ENCODE measurements at regions not wholly inside any gene's neighbourhood (a gene's known extent, or its start where the extent isn't known, plus 50 kb on each side); places are given as distances from the start of the nearest gene placed in this dataset.

GRCh38 chr5:60274747-60275146, 381.2 kb upstream of the PDE4D start:
- Mint-ChIP-seq H3K4me1 (no peaks in the 10 kb centered on the region), H3K27me3 (no peaks in the 10 kb centered on the region), H3K4me3 (no peak overlapping the region), H3K9me3 (ENCODE audit: insufficient read depth) (no peaks in the 10 kb centered on the region), H3K27ac (no peak overlapping the region)
- Histone ChIP-seq H3K4me1 (ENCODE audit: control insufficient read depth in 2 of 2, insufficient read depth in 2 of 2, low read length in 2 of 2) (no peaks in the 10 kb centered on the region), H3K4me2 (replicated peaks; ENCODE audit: low read depth, low read length, poor library complexity, severe bottlenecking) (no peak overlapping the region), H3K9me3 (ENCODE audit: control extremely low read depth in 1 of 3, control insufficient read depth in 2 of 3, insufficient read depth in 1 of 3, low read length in 2 of 3) (no peaks in the 10 kb centered on the region), H3K4me3 (ENCODE audit: control extremely low read depth in 1 of 5, extremely low read depth in 1 of 5, insufficient read depth in 1 of 5, low read depth in 2 of 5, low read length in 4 of 5) (no peak overlapping the region), H3K36me3 (replicated peaks in 1 of 2; ENCODE audit: control extremely low read depth in 1 of 2, control insufficient read depth in 1 of 2, extremely low read depth in 1 of 2, insufficient read depth in 2 of 2, low read length in 1 of 2) (no peaks in the 10 kb centered on the region), H3K79me2 (ENCODE audit: control insufficient read depth, insufficient read depth, low read length) (no peaks in the 10 kb centered on the region), H4K20me1 (ENCODE audit: control insufficient read depth, insufficient read depth, low read length, poor library complexity, severe bottlenecking) (no peaks in the 10 kb centered on the region), H3K27ac (ENCODE audit: low read length in 2 of 2) (no peak overlapping the region), H3K9ac (ENCODE audit: low read length) (no peak overlapping the region), H3K27me3 (replicated peaks in 1 of 4; ENCODE audit: control extremely low read depth in 1 of 4, control insufficient read depth in 3 of 4, insufficient read depth in 4 of 4, low read length in 3 of 4) (no peaks in the 10 kb centered on the region), H2AFZ (ENCODE audit: insufficient read depth, low read depth, low read length, poor library complexity, severe bottlenecking) (no peak overlapping the region)
- TF ChIP-seq EZH2 (IDR thresholded peaks at IDR 0.05; ENCODE audit: borderline replicate concordance, insufficient read depth, low read depth, low read length, poor library complexity, severe bottlenecking) (no peak), CTCF (IDR thresholded peaks at IDR 0.05) (no peak)
- DNase-seq (no peak), ATAC-seq (ENCODE audit: low read depth) (no peak)
- POLR2A ChIA-PET, result no interaction called here
- CTCF ChIA-PET, result interaction anchor here (0.7 kb wide), 1 partner anchor 461 kb away, joined by 3 read pairs; no protein-coding TSS in a partner anchor
- intact Hi-C loops (cut with micrococcal nuclease), result no loop called here

DNA sequence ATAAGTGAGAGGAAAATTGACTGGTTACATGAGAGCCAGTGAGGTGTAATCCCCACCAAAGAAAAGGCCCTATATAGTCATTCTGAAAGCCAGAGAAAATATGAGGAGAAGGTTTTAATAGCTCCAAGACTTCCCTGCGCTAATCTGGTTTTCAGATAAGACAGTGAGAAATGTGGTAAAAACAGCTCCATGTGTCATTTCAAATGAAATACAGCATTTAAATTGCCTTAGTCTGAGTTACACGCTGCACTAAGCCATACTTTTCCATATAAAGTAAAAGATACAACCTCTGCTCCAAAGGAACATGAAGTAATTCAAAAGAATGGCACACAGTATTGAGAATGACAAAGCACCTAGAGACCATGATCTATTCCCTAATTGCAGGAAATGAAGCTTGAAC, 378.0 kb upstream of the PDE4D start:
- Histone ChIP-seq H3K4me3 (ENCODE audit: control extremely low read depth in 1 of 5, extremely low read depth in 1 of 5, insufficient read depth in 1 of 5, low read depth in 2 of 5, low read length in 4 of 5) (no peak overlapping the region), H3K36me3 (replicated peaks in 1 of 2; ENCODE audit: control extremely low read depth in 1 of 2, control insufficient read depth in 1 of 2, extremely low read depth in 1 of 2, insufficient read depth in 2 of 2, low read length in 1 of 2) (no peaks in the 10 kb centered on the region), H3K9me3 (ENCODE audit: control extremely low read depth in 1 of 3, control insufficient read depth in 2 of 3, insufficient read depth in 1 of 3, low read length in 2 of 3) (no peaks in the 10 kb centered on the region), H3K27ac (ENCODE audit: low read length in 2 of 2) (no peak overlapping the region), H3K4me1 (ENCODE audit: control insufficient read depth in 2 of 2, insufficient read depth in 2 of 2, low read length in 2 of 2) (no peaks in the 10 kb centered on the region), H2AFZ (ENCODE audit: insufficient read depth, low read depth, low read length, poor library complexity, severe bottlenecking) (no peak overlapping the region), H3K9ac (ENCODE audit: low read length) (no peak overlapping the region), H4K20me1 (ENCODE audit: control insufficient read depth, insufficient read depth, low read length, poor library complexity, severe bottlenecking) (no peaks in the 10 kb centered on the region), H3K27me3 (replicated peaks in 1 of 4; ENCODE audit: control extremely low read depth in 1 of 4, control insufficient read depth in 3 of 4, insufficient read depth in 4 of 4, low read length in 3 of 4) (no peaks in the 10 kb centered on the region), H3K79me2 (ENCODE audit: control insufficient read depth, insufficient read depth, low read length) (no peaks in the 10 kb centered on the region), H3K4me2 (replicated peaks; ENCODE audit: low read depth, low read length, poor library complexity, severe bottlenecking) (no peak overlapping the region)
- ATAC-seq (ENCODE audit: low read depth) (no peak), DNase-seq (no peak)
- no peaks in the 10 kb centered on the region for H3K9me3 Mint-ChIP-seq (ENCODE audit: insufficient read depth)
- TF ChIP-seq CTCF (IDR thresholded peaks at IDR 0.05) (no peak), EZH2 (IDR thresholded peaks at IDR 0.05; ENCODE audit: borderline replicate concordance, insufficient read depth, low read depth, low read length, poor library complexity, severe bottlenecking) (no peak)
- no peak overlapping the region for H3K4me3 Mint-ChIP-seq
- intact Hi-C loops (cut with micrococcal nuclease), result no loop called here
- CTCF ChIA-PET, result no interaction called here
- no CpG with 5 or more reads among the region's 2 CpGs for WGBS (ENCODE audit: insufficient coverage)
- H3K27me3 Mint-ChIP-seq, result no peaks in the 10 kb centered on the region
- POLR2A ChIA-PET, result no interaction called here
- no peaks in the 10 kb centered on the region for H3K4me1 Mint-ChIP-seq
- H3K27ac Mint-ChIP-seq, result no peak overlapping the region
